Inflammatory macrophage (primary cell): ENCODE measurements at regions not wholly inside any gene's neighbourhood (a gene's known extent, or its start where the extent isn't known, plus 50 kb on each side); places are given as distances from the start of the nearest gene placed in this dataset.

Source experiments
- DNase-seq, 2 donors: peaks; one replicate each; pipeline ENCODE4 v3.0.0-alpha.2; 2020 to 2022

DNA sequence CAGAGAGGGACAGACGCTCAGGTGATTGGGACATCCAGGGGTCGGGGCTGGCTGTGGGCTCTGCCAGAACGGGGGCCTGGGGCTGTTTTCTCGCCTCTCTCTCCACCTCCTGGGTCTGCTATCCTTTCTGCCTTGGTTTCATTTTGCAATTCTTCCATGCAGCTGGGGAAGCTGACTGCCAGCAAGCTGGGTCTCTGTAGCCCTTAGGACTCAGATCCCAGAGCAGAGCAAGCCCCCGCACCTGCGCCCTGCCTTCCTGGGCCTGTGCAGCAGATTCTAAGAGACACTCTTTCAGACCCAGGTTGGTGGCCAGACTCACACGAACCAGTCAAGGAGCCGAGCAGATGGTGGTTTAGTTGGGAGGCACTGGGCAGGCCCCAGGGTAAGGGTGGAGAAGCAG is 59.1 kb upstream of the GRPEL1 start:
- no peak for DNase-seq

GRCh38 chr4:7124689-7125442 is 57.0 kb upstream of the GRPEL1 start:
- DNase-seq: no peak

GRCh38 chr4:7121866-7122653 is 54.2 kb upstream of the GRPEL1 start:
- DNase-seq: no peak

GRCh38 chr4:7121174-7121573 is 53.3 kb upstream of the GRPEL1 start:
- DNase-seq: no peak

GRCh38 chr4:7120341-7120740 is 52.5 kb upstream of the GRPEL1 start:
- no peak for DNase-seq

DNA sequence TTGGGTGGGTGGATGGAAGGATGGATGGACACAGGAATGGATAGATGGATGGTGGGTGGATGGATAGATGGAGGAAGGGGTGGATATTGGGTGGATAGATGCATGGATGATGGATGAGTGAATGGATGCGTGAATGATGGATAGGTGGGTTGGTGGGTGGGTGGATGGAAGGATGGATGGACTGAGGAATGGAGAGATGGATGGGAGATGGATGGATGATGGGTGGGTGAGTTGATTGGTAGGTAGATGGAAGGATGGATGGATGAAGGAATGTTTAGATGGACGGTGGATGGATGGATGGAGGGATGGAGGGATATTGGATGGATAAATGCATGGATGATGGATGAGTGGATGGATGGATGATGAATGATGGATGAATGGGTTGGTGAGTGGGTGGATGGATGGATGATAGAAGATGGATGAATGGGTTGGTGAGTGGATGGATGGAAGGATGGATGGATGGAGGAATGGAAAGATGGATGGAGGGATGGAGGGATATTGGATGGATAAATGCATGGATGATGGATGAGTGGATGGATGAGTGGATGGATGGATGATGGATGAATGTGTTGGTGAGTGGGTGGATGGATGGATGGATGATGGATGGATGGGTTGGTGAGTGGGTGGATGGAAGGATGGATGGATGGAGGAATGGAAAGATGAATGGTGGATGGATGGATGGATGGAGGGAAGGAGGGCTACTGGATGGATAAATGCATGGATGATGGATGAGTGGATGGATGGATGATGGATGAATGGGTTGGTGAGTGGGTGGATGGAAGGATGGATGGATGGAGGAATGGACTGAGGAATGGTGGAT is 50.4 kb upstream of the GRPEL1 start:
- DNase-seq: no peak
